Suprapubic skin (tissue), 4 donors: ENCODE measurements at regions not wholly inside any gene's neighbourhood (a gene's known extent, or its start where the extent isn't known, plus 50 kb on each side); places are given as distances from the start of the nearest gene placed in this dataset.
"Not testable (repeated sequence)": the region's sequence is repeated elsewhere in the genome, so short reads cannot be mapped to it uniquely, and the experiment has no call there.

Experiments used
- DNase-seq, 2 donors: peaks; one replicate each; pipeline ENCODE4 v3.0.0-alpha.2; 2019; ENCODE audit warnings: low spot score in 2 of 2
- H3K27ac ChIP-seq: fragments of 200-600 bp; sonication (generic); one replicate; pipeline ENCODE4 v1.5.1; 2019
- H3K27me3 ChIP-seq: fragments of 200-600 bp; sonication (generic); one replicate; pipeline ENCODE4 v1.5.1; 2019
- H3K36me3 ChIP-seq: fragments of 200-600 bp; sonication (generic); one replicate; pipeline ENCODE4 v1.5.1; 2019
- H3K4me1 ChIP-seq: fragments of 200-600 bp; sonication (generic); one replicate; pipeline ENCODE4 v1.5.1; 2019
- H3K4me3 ChIP-seq: fragments of 200-600 bp; sonication (generic); one replicate; pipeline ENCODE4 v1.5.1; 2019; ENCODE audit warnings: mild to moderate bottlenecking
- H3K9me3 ChIP-seq: fragments of 200-600 bp; sonication (generic); one replicate; pipeline ENCODE4 v1.5.1; 2019
- WGBS: methylation state at CpG from one replicate; pipeline ENCODE4 v1.1.5; 2018; 5-methylcytosine and 5-hydroxymethylcytosine counted together

DNA sequence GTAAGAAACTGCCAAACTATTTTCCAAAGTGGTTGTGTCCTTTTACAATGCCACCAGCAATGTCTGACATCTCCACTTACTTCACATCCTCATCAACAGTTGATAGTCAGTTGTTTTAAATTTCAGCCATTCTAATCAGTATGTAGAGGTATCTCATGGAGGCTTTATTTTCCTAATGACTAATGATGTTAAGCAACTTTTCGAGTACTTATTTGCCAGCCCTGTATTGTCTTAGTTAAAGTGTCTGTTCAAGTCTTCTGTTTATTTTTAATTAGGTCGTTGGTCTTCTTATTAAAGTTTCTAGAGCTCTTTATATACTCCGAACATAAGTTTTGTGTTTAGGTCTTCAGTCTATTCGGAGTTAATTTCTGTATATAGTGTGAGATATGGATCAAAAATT, 54.9 kb upstream of the NBPF12 start:
- not testable (repeated sequence) for H3K4me1 ChIP-seq, H3K27me3 ChIP-seq, H3K36me3 ChIP-seq, H3K4me3 ChIP-seq, H3K27ac ChIP-seq, DNase-seq, H3K9me3 ChIP-seq
- WGBS, result 77% methylated on average over 4 of the region's 4 CpGs

- H3K27me3 ChIP-seq, H3K4me1 ChIP-seq, H3K9me3 ChIP-seq, H3K27ac ChIP-seq, DNase-seq, H3K4me3 ChIP-seq, H3K36me3 ChIP-seq: not testable (repeated sequence)
- no CpG with 5 or more reads among the region's 8 CpGs for WGBS
Measured at GRCh38 chr1:146881096-146881495, 57.0 kb upstream of the NBPF12 start.

DNA sequence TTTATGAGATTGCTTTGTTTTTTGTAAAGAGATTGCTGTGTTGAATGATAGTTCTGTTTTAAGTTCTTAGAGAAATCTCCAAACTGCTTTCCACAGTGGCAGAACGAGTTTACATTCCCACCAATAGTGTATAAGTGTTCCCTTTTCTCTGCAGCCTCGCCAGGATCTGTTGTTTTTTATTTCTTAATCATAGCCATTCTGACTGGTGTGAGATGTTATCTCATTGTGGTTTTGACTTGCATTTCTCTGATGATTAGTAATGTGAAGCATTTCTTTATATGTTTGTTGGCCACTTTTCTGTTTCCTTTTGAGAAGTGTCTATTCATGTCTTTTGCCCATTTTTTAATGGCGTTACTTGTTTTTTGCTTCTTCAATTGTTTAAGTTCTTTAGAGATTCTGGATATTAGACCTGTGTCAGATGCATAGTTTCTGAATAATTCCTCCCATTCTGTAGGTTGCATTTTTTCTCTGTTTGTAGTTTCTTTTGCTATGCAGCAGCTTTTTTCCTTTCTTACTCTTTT, 74.3 kb upstream of the NBPF12 start:
- H3K27ac ChIP-seq, H3K27me3 ChIP-seq, H3K9me3 ChIP-seq, H3K4me3 ChIP-seq, H3K4me1 ChIP-seq, DNase-seq, H3K36me3 ChIP-seq: not testable (repeated sequence)
- WGBS, result 64% methylated on average over 3 of the region's 3 CpGs

- WGBS, result no CpG with 5 or more reads among the region's 9 CpGs
Measured at GRCh38 chr1:146853147-146853546, 85.0 kb upstream of the NBPF12 start.

DNA sequence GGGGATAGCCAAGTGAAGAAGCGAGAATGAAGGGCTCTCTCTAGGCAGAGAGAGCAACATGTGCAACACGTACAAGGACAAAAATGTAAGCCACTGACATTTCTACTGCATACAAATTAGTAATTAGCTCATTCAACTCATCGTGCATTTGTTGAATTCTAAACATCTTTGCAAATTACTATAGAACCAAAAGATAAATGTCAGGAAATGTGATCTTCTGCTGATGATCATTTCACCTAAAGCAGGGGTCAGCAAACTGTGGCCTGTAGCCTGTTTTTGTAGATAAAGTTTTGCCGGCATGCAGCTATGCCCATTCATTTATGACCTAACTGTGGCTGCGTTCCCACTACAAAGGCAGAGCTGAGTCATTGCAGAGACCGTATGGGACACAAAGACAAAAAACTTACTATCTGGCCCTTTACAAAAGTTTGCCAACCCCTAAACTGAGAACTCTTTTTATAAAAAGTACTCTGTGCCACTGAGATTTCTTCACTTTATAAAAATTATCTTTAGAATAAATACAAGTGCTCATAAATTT, 87.7 kb upstream of the NBPF12 start:
- H3K4me3 ChIP-seq, H3K4me1 ChIP-seq, H3K27ac ChIP-seq, H3K9me3 ChIP-seq, H3K27me3 ChIP-seq, DNase-seq, H3K36me3 ChIP-seq: not testable (repeated sequence)
- WGBS, result 59% methylated on average over 6 of the region's 6 CpGs

More at GRCh38 chr1:146853147-146853546, 85.0 kb upstream of the NBPF12 start:
- H3K36me3 ChIP-seq, H3K4me3 ChIP-seq, H3K27me3 ChIP-seq, DNase-seq, H3K9me3 ChIP-seq, H3K27ac ChIP-seq, H3K4me1 ChIP-seq: not testable (repeated sequence)

GRCh38 chr1:146838725-146839124, 99.4 kb upstream of the NBPF12 start:
- not testable (repeated sequence) for H3K4me3 ChIP-seq, H3K27me3 ChIP-seq, H3K4me1 ChIP-seq, H3K9me3 ChIP-seq, H3K27ac ChIP-seq, H3K36me3 ChIP-seq, DNase-seq
- WGBS, result no CpG with 5 or more reads among the region's 1 CpG

DNA sequence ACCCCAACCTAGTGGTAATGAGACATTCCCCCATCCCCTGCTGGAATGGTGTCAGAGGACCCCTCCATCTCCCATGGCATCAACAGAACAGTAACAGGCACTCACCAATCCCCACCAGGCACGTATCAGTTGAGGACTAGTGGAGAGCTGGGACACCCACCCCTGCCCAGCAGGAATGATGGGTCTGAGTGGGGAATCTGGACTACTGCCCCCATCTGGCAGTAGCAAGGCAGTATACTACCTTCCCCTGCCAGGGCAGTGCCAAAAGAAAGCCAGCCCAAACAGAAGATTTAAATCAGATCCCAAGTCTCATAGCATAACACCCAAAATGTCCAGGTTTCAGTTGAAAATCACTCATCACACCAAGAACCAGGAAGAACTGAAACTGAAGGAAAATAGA, 111.2 kb upstream of the NBPF12 start:
- DNase-seq, H3K36me3 ChIP-seq, H3K27me3 ChIP-seq, H3K27ac ChIP-seq, H3K4me3 ChIP-seq, H3K9me3 ChIP-seq, H3K4me1 ChIP-seq: not testable (repeated sequence)
- WGBS, result no CpG with 5 or more reads among the region's 1 CpG

- DNase-seq, H3K27me3 ChIP-seq, H3K9me3 ChIP-seq, H3K4me3 ChIP-seq, H3K4me1 ChIP-seq, H3K36me3 ChIP-seq, H3K27ac ChIP-seq: not testable (repeated sequence)
- 92% methylated on average over 19 of the region's 19 CpGs for WGBS
Measured at GRCh38 chr1:146794236-146794635, 143.9 kb upstream of the NBPF12 start.

DNA sequence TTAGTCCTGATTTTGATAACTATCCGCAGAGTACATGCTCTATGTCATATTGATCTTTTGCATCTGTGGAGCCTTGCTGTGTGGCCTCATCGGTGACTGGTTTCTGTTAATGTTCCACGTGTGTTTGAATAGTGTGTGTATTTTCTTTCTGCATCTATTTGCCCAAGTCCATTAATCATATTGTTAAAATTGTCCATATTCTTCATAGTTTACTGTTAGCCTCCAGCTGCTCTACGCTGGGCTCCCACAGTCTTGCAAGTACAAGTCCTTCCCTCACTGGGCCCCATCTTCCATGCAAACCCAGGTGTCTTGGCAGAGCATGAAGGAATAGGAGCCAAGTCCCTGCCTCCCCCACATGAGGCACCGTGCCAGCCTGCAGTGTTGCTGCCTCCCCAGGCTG, 145.4 kb upstream of the NBPF12 start:
- not testable (repeated sequence) for DNase-seq

DNA sequence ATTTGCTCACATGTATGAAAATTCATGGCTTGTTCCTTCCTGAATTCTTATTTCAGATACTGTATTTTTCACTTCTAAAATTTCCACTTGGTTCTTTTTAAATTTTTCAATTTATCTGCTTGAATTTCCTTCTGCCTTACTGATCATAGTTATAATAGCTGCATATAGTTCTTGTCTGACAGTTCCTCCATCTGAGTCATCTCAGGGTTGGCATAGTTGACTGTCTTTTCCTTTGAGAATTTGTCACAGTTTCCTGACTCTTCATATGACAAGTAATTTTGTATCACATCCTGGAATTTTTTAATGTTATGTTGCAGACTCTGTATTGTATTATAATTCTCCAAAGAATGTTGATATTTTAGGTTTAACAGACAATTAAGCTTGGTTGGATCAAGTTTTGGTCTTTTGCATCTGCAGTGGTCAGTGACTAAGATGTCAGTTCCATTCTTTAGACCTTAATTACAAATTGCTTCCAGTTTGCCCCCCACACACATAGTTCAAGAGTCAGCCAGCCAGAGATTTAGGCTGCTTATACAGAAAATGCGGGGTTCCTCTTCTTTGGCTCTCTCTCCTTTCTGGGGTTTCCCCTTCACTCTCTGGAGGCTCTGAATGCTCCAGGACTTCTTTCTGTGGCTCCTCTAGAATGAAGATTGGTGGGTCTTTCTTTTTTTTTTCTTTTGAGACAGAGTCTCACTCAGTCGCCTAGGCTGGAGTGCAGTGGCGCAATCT, 153.7 kb upstream of the NBPF12 start:
- not testable (repeated sequence) for H3K9me3 ChIP-seq, H3K27ac ChIP-seq, H3K36me3 ChIP-seq, H3K4me3 ChIP-seq, DNase-seq, H3K27me3 ChIP-seq, H3K4me1 ChIP-seq
- WGBS, result 71% methylated on average over 3 of the region's 3 CpGs

More for the DNA sequence above, 145.4 kb upstream of the NBPF12 start:
- not testable (repeated sequence) for H3K4me1 ChIP-seq, H3K4me3 ChIP-seq, H3K9me3 ChIP-seq, H3K27me3 ChIP-seq, H3K27ac ChIP-seq, H3K36me3 ChIP-seq
- 58% methylated on average over 4 of the region's 5 CpGs for WGBS

DNA sequence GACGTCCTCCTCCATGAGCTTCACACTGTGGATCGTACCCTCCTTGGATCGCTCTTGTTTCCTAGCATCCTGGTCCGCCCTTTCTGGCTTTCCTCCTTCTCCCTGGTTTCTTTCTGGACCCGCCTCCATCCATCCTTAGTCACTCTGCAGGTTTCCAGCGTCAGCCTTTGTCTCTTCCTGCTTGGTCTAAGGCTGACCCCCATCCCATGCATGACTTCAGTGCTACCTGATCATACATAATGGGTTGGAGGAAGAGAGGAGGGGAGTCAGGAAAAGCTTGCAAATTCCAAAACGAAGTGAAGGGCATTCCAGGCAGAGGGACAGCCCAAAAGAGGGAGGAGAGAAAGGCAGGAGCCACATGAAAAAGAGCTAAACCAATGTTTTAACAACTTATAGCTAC, 156.9 kb upstream of the NBPF12 start:
- H3K27ac ChIP-seq, H3K4me3 ChIP-seq, DNase-seq, H3K4me1 ChIP-seq, H3K27me3 ChIP-seq, H3K9me3 ChIP-seq, H3K36me3 ChIP-seq: not testable (repeated sequence)
- 87% methylated on average over 7 of the region's 7 CpGs for WGBS

- H3K36me3 ChIP-seq, H3K4me3 ChIP-seq, H3K27ac ChIP-seq, H3K9me3 ChIP-seq, H3K27me3 ChIP-seq, DNase-seq, H3K4me1 ChIP-seq: not testable (repeated sequence)
- 0% methylated on average over 2 of the region's 13 CpGs for WGBS
Measured at GRCh38 chr1:146777826-146778602, 160.1 kb upstream of the NBPF12 start.

DNA sequence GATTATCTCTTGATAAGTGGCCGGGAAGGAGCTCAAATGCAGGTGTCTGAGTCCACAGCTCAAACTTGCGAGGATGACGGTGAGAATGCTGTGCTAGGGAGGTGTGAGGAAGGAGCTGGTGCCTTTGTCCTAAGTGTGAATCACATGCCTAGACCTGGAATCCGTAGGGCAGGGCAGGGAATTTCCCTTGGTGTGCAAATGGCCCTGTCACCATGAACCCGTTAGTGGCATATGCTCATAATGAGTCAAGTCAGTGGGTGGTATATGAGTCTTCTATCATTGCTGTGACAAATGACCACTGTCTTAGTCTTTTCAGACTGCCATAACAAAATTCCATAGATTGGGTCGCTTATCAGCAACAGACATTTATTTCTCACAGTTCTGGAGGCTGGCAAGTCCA, 163.1 kb upstream of the NBPF12 start:
- not testable (repeated sequence) for H3K9me3 ChIP-seq, H3K27me3 ChIP-seq, H3K4me1 ChIP-seq, H3K27ac ChIP-seq, DNase-seq, H3K36me3 ChIP-seq, H3K4me3 ChIP-seq
- 72% methylated on average over 3 of the region's 6 CpGs for WGBS

DNA sequence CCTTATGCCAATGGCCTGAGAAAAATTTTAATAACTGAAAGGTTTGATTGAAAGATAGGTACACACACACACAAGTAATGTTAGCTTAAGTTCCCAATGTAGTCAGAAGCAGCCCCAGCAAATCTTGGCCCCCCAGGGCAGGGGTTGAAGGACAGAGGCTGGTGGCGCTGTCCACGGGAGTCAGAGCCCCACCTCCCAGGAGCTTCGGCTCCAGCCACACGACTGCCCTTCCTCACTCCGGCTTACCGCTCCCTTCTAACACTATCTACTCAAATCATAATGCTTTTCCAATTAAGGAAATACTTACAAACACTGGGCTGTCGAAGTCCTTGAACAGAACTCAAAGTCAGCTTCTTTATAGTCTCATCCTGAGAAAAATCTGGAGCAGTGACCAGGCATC, 163.9 kb upstream of the NBPF12 start:
- H3K36me3 ChIP-seq, H3K4me3 ChIP-seq, DNase-seq, H3K4me1 ChIP-seq, H3K27ac ChIP-seq, H3K9me3 ChIP-seq, H3K27me3 ChIP-seq: not testable (repeated sequence)
- WGBS, result 53% methylated on average over 7 of the region's 7 CpGs
